IPS-NIHi11 (cell line): ENCODE measurements at regions not wholly inside any gene's neighbourhood (a gene's known extent, or its start where the extent isn't known, plus 50 kb on each side); places are given as distances from the start of the nearest gene placed in this dataset.
"Not testable (repeated sequence)": the region's sequence is repeated elsewhere in the genome, so short reads cannot be mapped to it uniquely, and the experiment has no call there.

Experiments
- DNase-seq: peaks from one replicate; pipeline ENCODE4 v3.0.0; 2012; ENCODE audit warnings: mixed read lengths, low spot score

DNA sequence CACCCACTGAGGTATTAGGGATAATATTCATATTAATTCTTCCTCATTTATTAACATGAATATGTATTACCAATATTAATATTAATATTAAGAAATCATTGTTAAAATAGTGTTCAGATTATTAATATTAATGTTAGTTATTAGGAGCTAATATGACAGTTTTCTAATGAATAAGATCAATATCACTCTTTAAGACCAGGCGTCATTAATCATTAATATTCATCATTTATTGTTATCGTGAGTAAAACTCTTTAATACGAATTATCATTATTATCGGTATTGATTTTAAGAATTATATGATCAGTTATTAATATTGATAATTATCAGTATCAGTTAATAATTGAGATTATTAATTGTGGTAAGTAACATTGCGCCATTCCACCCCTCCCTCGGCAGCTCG, 101.0 kb upstream of the HMX1 start:
- DNase-seq: not testable (repeated sequence)

DNA sequence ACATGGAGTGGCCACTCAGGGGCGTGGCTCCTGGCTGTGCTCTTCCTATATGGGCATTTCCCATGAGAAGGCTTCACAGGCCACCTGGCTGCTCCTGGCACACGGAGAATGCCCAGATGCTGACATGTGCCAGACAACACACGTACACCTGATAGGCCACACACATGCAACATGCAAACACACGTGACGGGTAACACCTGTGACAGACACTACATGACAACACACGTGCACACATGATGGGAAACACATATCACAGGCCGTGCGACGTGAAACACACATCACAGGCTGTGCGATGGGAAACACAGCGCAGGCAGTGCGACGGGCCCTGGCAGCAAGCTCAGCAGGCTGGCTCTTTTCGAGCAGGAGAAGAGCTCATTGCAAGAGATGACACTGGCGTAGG, 94.3 kb upstream of the HMX1 start:
- not testable (repeated sequence) for DNase-seq

GRCh38 chr4:8964201-8964788, 92.7 kb upstream of the HMX1 start:
- DNase-seq: peak; percentile 23

DNA sequence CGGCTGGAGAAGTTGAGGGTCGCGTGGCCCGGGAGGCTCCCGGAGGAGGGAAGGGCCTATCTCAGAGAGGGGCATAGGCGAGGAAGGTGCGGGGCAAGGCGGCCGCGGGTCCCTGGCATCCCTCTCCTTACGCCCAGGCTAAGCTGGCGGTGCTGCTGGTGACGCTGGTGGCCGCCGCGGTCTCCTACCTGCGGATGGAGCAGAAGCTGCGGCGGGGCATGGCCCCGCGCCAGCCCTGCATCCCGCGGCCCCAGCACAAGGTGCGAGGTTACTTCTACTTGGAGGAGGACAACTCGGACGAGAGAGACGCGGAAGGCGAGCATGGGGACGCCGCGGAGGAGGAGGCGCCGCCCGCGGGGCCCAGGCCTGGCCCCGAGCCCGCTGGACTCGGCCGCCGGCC, 91.9 kb upstream of the HMX1 start:
- not testable (repeated sequence) for DNase-seq

GRCh38 chr4:8961343-8961742, 89.7 kb upstream of the HMX1 start:
- DNase-seq: peak; percentile 18

DNA sequence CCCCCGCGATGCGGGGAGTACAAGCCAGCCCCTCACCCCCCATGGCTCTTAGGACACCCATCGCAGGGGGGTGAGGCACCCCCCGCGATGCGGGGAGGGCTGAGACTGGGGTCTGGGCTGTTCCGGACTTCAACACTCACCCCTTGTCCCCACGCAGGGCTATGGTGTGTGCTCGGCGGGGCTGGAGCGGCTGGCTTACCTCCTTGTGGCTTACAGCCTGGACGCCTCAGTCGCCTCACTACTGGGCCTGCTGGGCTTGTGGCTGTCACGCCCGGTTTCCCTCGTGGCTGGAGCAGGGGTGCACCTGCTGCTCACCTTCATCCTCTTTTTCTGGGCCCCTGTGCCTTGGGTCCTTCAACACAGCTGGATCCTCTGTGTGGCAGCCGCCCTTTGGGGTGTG, 87.8 kb upstream of the HMX1 start:
- not testable (repeated sequence) for DNase-seq

GRCh38 chr4:8954001-8954400, 82.4 kb upstream of the HMX1 start:
- DNase-seq: not testable (repeated sequence)

- DNase-seq: not testable (repeated sequence)
Observed at GRCh38 chr4:8952791-8953190, 81.2 kb upstream of the HMX1 start.

DNA sequence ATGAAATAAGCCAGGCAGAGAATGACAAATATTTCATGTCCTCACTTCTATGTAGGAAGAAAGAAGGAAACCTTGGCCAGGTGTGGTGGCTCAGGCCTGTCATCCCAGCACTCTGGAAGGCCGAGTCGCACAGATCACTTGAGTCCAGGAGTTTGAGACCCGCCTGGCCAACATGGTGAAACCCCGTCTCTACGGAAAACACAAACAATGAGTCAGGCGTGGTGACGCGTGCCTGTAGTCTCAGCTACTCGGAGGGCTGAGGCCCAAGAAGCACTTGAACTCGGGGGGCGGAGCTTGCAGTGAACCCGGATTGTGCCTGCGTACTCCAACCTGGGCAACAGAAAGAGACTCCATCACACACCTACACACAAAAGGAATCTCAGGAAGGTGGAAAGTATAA, 80.5 kb upstream of the HMX1 start:
- not testable (repeated sequence) for DNase-seq

- not testable (repeated sequence) for DNase-seq
Observed at GRCh38 chr4:8945506-8945905, 73.9 kb upstream of the HMX1 start.

GRCh38 chr4:8943367-8943766, 71.7 kb upstream of the HMX1 start:
- DNase-seq: not testable (repeated sequence)

GRCh38 chr4:8942088-8942487, 70.4 kb upstream of the HMX1 start:
- not testable (repeated sequence) for DNase-seq

GRCh38 chr4:8941492-8941805, 69.8 kb upstream of the HMX1 start:
- DNase-seq: not testable (repeated sequence)

GRCh38 chr4:8940792-8941491, 69.3 kb upstream of the HMX1 start:
- peak; percentile 33 for DNase-seq

- DNase-seq: peak; percentile 15
Observed at GRCh38 chr4:8939840-8940742, 68.5 kb upstream of the HMX1 start.

- peak; percentile 7 for DNase-seq
Observed at GRCh38 chr4:8939160-8939839, 67.7 kb upstream of the HMX1 start.

DNA sequence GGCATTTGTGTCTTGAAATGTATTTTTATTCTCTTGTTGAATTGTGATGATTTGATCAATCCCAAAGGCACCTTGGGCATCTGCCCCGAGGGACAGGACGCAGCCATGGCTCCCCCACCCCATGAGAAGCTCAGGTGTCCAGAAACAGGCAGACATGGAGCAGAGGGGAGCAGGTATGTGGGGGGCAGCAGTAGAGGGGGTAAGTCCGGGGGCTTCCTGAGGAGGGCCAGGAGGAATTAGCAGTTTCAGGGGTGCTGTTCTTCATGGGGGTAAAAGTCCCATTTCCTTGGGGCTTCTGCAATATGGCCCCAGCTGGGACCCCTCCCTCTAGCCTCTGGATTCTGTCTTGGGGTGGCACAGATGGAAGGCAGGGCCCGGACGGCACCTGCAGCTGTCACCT, 67.0 kb upstream of the HMX1 start:
- DNase-seq: no peak

DNA sequence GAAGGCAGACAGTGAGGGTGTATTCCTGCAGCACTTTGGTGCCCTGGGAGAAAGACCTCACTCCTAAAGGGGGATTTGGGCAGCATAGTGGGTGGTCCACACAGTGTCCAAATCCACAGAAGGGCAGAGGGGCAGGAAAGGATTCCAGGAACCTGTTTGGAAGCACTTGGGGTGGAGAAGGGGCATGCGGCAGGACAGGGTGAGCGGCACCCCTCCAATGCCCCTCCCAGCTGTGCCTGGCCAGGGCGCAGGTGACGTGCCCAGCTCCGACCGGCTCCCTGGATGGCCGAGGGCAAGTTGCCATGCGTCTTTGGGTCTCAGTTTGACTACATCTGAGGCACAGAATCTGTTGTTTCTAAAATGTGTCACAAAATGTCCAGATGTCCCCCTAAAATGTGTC, 66.5 kb upstream of the HMX1 start:
- DNase-seq: no peak

- no peak for DNase-seq
Observed at GRCh38 chr4:8932884-8933283, 61.2 kb upstream of the HMX1 start.

GRCh38 chr4:8928074-8928473, 56.4 kb upstream of the HMX1 start:
- DNase-seq: no peak

- no peak for DNase-seq
Observed at GRCh38 chr4:8922481-8922880, 50.8 kb upstream of the HMX1 start.

- DNase-seq: no peak
Observed at GRCh38 chr4:8921465-8921864, 49.8 kb upstream of the HMX1 start.
